H1 (cell line): ENCODE measurements at regions not wholly inside any gene's neighbourhood (a gene's known extent, or its start where the extent isn't known, plus 50 kb on each side); places are given as distances from the start of the nearest gene placed in this dataset.

Experiments
- CTCF ChIA-PET: fragments of 300-600 bp; sonication (Branson Sonifier 250); formaldehyde crosslinking; loops from one replicate; lab custom pipeline; 2021; ENCODE audit not compliant: partially characterized antibody; lab: Charles Lee
- POLR2A ChIA-PET: fragments of 300-600 bp; sonication (Branson Sonifier 250); formaldehyde crosslinking; loops from one replicate; lab custom pipeline; 2021; ENCODE audit warnings: inconsistent platforms; ENCODE audit not compliant: partially characterized antibody; lab: Charles Lee
- DNase-seq, 2 experiments: peaks; one replicate each; pipeline versions ENCODE4 v3.0.0 to v3.0.0-alpha.2; 2010 to 2022; ENCODE audit warnings: low spot score in 2 of 2, low read depth in 1 of 2, mixed read lengths in 1 of 2
- FAIRE-seq: peaks from 2 replicates; lab custom pipeline; 2011; peaks lifted over from hg19 to GRCh38; lab: Jason Lieb, UNC
- H2AFZ ChIP-seq: 2 replicates; pipeline ENCODE4 v1.8.1; 2012; ENCODE audit warnings: low read length, inconsistent platforms
- H2AK5ac ChIP-seq: 2 replicates; pipeline ENCODE4 v1.6.1; 2013; ENCODE audit warnings: low read depth, low read length
- H2BK120ac ChIP-seq: replicated peaks from 2 replicates; pipeline ENCODE3; 2013; ENCODE audit warnings: low read depth, low read length, inconsistent platforms
- H2BK12ac ChIP-seq: 2 replicates; pipeline ENCODE4 v1.6.1; 2013; ENCODE audit warnings: low read depth, low read length
- H2BK15ac ChIP-seq: 2 replicates; pipeline ENCODE4 v1.6.1; 2013; ENCODE audit warnings: low read length
- H2BK20ac ChIP-seq: 2 replicates; pipeline ENCODE4 v1.6.1; 2013; ENCODE audit warnings: low read length
- H2BK5ac ChIP-seq: 2 replicates; pipeline ENCODE4 v1.6.1; 2013; ENCODE audit warnings: low read depth, low read length
- H3K14ac ChIP-seq: 2 replicates; pipeline ENCODE4 v1.6.1; 2013; ENCODE audit warnings: inconsistent platforms; ENCODE audit not compliant: insufficient read length
- H3K18ac ChIP-seq: 2 replicates; pipeline ENCODE4 v1.6.1; 2013; ENCODE audit warnings: low read length; ENCODE audit errors: extremely low read depth
- H3K23ac ChIP-seq: 2 replicates; pipeline ENCODE4 v1.6.1; 2013; ENCODE audit warnings: inconsistent platforms; ENCODE audit not compliant: insufficient read length
- H3K23me2 ChIP-seq: 2 replicates; pipeline ENCODE4 v1.6.1; 2013; ENCODE audit warnings: low read depth, low read length
- H3K27ac ChIP-seq: 2 replicates; pipeline ENCODE4 v1.6.1; 2011; ENCODE audit warnings: low read depth, low read length, inconsistent platforms
- H3K27me3 ChIP-seq, 4 experiments: replicated peaks in 1 of 4; 1 replicate in 1 of 4; 2 replicates in 3 of 4; pipeline versions ENCODE4 v1.6.1 to v1.8.1; 2011 to 2013; ENCODE audit warnings: low read length in 3 of 4, mild to moderate bottlenecking in 3 of 4, inconsistent platforms in 2 of 4, mixed read lengths in 2 of 4, moderate library complexity in 1 of 4; ENCODE audit not compliant: control insufficient read depth in 3 of 4, insufficient read depth in 3 of 4; ENCODE audit errors: extremely low read depth in 1 of 4
- H3K36me3 ChIP-seq, 4 experiments: 2 replicates each; pipeline versions ENCODE4 v1.6.1 to v1.8.1; 2011 to 2013; ENCODE audit warnings: mild to moderate bottlenecking in 4 of 4, low read length in 3 of 4, moderate library complexity in 2 of 4, control low read depth in 1 of 4, inconsistent platforms in 1 of 4; ENCODE audit not compliant: insufficient read depth in 4 of 4, control insufficient read depth in 2 of 4
- H3K4ac ChIP-seq: replicated peaks from 2 replicates; pipeline ENCODE3; 2013; ENCODE audit warnings: low read length, low read depth, mixed read lengths, inconsistent platforms; ENCODE audit not compliant: insufficient read length
- H3K4me1 ChIP-seq, 4 experiments: replicated peaks in 1 of 4; 1 replicate in 1 of 4; 2 replicates in 3 of 4; pipeline versions ENCODE4 v1.6.1 to v1.8.1; 2011 to 2013; ENCODE audit warnings: low read length in 3 of 4, inconsistent platforms in 2 of 4, mixed read lengths in 1 of 4; ENCODE audit not compliant: insufficient read depth in 4 of 4, control insufficient read depth in 3 of 4
- H3K4me2 ChIP-seq, 2 experiments: 2 replicates each; pipeline versions ENCODE4 v1.6.1 to v1.8.1; 2011 to 2013; ENCODE audit warnings: low read depth in 2 of 2, low read length in 2 of 2, control low read depth in 1 of 2, inconsistent platforms in 1 of 2, mild to moderate bottlenecking in 1 of 2; ENCODE audit not compliant: insufficient read depth in 1 of 2
- H3K4me3 ChIP-seq, 4 experiments: fragments of 200-600, 300-600 bp in 1 of 4; sonication (generic), shearing (Covaris generic), sonication (Bioruptor Twin) in 1 of 4; 2 replicates each; pipeline versions ENCODE4 v1.5.1 to v1.8.1; 2011 to 2016; ENCODE audit warnings: low read length in 4 of 4, low read depth in 3 of 4, control low read depth in 2 of 4, inconsistent platforms in 2 of 4, mild to moderate bottlenecking in 2 of 4, mixed read lengths in 1 of 4, moderate library complexity in 1 of 4; ENCODE audit not compliant: insufficient read depth in 2 of 4; ENCODE audit errors: extremely low read depth in 1 of 4
- H3K56ac ChIP-seq: replicated peaks from 2 replicates; pipeline ENCODE3; 2013; ENCODE audit warnings: low read depth, mild to moderate bottlenecking, mixed read lengths, low read length, inconsistent platforms; ENCODE audit not compliant: insufficient read length
- H3K79me1 ChIP-seq: 2 replicates; pipeline ENCODE4 v1.6.1; 2013; ENCODE audit warnings: low read depth, low read length, control low read depth
- H3K79me2 ChIP-seq, 2 experiments: 2 replicates each; pipeline versions ENCODE4 v1.6.1 to v1.8.1; 2012 to 2013; ENCODE audit warnings: low read length in 2 of 2, mild to moderate bottlenecking in 2 of 2, inconsistent platforms in 1 of 2; ENCODE audit not compliant: insufficient read depth in 2 of 2, control insufficient read depth in 1 of 2
- H3K9ac ChIP-seq, 4 experiments: replicated peaks in 1 of 4; 1 replicate in 1 of 4; 2 replicates in 3 of 4; pipeline versions ENCODE4 v1.6.1 to v1.8.1; 2011 to 2013; ENCODE audit warnings: low read depth in 3 of 4, low read length in 3 of 4, control low read depth in 2 of 4, mild to moderate bottlenecking in 2 of 4, moderate library complexity in 2 of 4, inconsistent platforms in 1 of 4; ENCODE audit errors: extremely low read depth in 1 of 4
- H3K9me3 ChIP-seq, 2 experiments: 2 replicates each; pipeline versions ENCODE4 v1.6.1 to v1.8.1; 2012 to 2013; ENCODE audit warnings: mild to moderate bottlenecking in 2 of 2, moderate library complexity in 2 of 2, control low read depth in 1 of 2, inconsistent platforms in 1 of 2, low read depth in 1 of 2, low read length in 1 of 2, mixed read lengths in 1 of 2; ENCODE audit not compliant: insufficient read depth in 2 of 2
- H4K20me1 ChIP-seq, 2 experiments: replicated peaks in 1 of 2; 2 replicates each; pipeline versions ENCODE3 to v1.8.1; 2011 to 2013; ENCODE audit warnings: inconsistent platforms in 2 of 2, low read length in 2 of 2, mild to moderate bottlenecking in 1 of 2; ENCODE audit not compliant: insufficient read depth in 2 of 2, control insufficient read depth in 1 of 2
- H4K5ac ChIP-seq: 2 replicates; pipeline ENCODE4 v1.6.1; 2013; ENCODE audit warnings: low read length, low read depth, mixed read lengths, inconsistent platforms; ENCODE audit not compliant: insufficient read length
- H4K8ac ChIP-seq: 2 replicates; pipeline ENCODE4 v1.8.0; 2013; ENCODE audit warnings: mild to moderate bottlenecking, moderate library complexity, low read length, inconsistent platforms; ENCODE audit not compliant: insufficient read depth; ENCODE audit errors: extremely low read depth
- H4K91ac ChIP-seq: replicated peaks from 2 replicates; pipeline ENCODE3; 2013; ENCODE audit warnings: low read length, mixed read lengths, inconsistent platforms; ENCODE audit not compliant: insufficient read length
- EP300 ChIP-seq, 2 experiments: IDR thresholded peaks; 1 replicate in 1 of 2; 2 replicates in 1 of 2; pipeline ENCODE4 v1.6.1; 2011 to 2012; ENCODE audit warnings: low read depth in 2 of 2, low read length in 2 of 2, mild to moderate bottlenecking in 2 of 2, borderline replicate concordance in 1 of 2, inconsistent platforms in 1 of 2, moderate library complexity in 1 of 2
- EZH2 ChIP-seq: fragments of 200-600 bp; sonication (generic); IDR thresholded peaks from 2 replicates; pipeline ENCODE4 v1.7.1; 2012; ENCODE audit warnings: low read depth, mild to moderate bottlenecking, moderate library complexity, low read length, inconsistent platforms; ENCODE audit not compliant: severe bottlenecking
- RAD21 ChIP-seq, 2 experiments: IDR thresholded peaks in 1 of 2; conservative IDR thresholded peaks in 1 of 2; 2 replicates each; pipeline ENCODE4 v1.6.1; 2011; ENCODE audit warnings: low read depth in 2 of 2, low read length in 2 of 2, improper control_type of control experiment in 1 of 2, inconsistent platforms in 1 of 2, mild to moderate bottlenecking in 1 of 2, moderate library complexity in 1 of 2
- RBBP5 ChIP-seq: IDR thresholded peaks from 2 replicates; pipeline ENCODE4 v1.7.1; 2012; ENCODE audit warnings: low read depth, mild to moderate bottlenecking, inconsistent platforms, low read length, moderate library complexity, borderline replicate concordance
- RFX5 ChIP-seq: IDR thresholded peaks from 2 replicates; pipeline ENCODE4 v1.6.1; 2011; ENCODE audit warnings: low read depth, low read length, improper control_type of control experiment, borderline replicate concordance
- RNF2 ChIP-seq: fragments of 200-900, 300-1000 bp; sonication (generic); IDR thresholded peaks from 2 replicates; pipeline ENCODE4 v1.7.1; 2016; ENCODE audit warnings: borderline replicate concordance, low read depth, mild to moderate bottlenecking, antibody characterized with exemption, low read length; ENCODE audit not compliant: poor library complexity, severe bottlenecking; ENCODE audit errors: missing control alignments
- SIRT6 ChIP-seq: IDR thresholded peaks from one replicate; pipeline ENCODE4 v1.7.1; 2012; ENCODE audit warnings: low read length, inconsistent platforms
- SP1 ChIP-seq: IDR thresholded peaks from 2 replicates; pipeline ENCODE4 v1.6.1; 2011; ENCODE audit warnings: low read depth, low read length
- TCF12 ChIP-seq: IDR thresholded peaks from 2 replicates; pipeline ENCODE4 v1.6.1; 2011; ENCODE audit warnings: low read depth, mild to moderate bottlenecking, low read length
- WGBS, 2 experiments: shearing (Covaris generic) in 1 of 2; methylation state at CpG; one replicate each; pipeline versions ENCODE4 v1.1.6 to v1.1.7; 2013 to 2015; ENCODE audit warnings: low lambda C conversion rate in 2 of 2, mixed read lengths in 2 of 2, inconsistent platforms in 1 of 2, low coverage in 1 of 2, missing lambda C conversion rate in 1 of 2; ENCODE audit not compliant: insufficient replicate concordance in 2 of 2, insufficient coverage in 1 of 2, insufficient read length in 1 of 2; ENCODE audit errors: extremely low coverage in 1 of 2, missing lambda C conversion rate in 1 of 2; 5-methylcytosine and 5-hydroxymethylcytosine counted together
- TF ChIP-seq, protein P1 (sequence below), 3 experiments: IDR thresholded peaks; 1 replicate in 2 of 3; 2 replicates in 1 of 3; pipeline versions ENCODE4 v1.5.1 to v1.6.1; 2011; ENCODE audit warnings: low read length in 3 of 3, mild to moderate bottlenecking in 3 of 3, inconsistent platforms in 2 of 3, low read depth in 1 of 3, moderate library complexity in 1 of 3; ENCODE audit not compliant: insufficient read depth in 1 of 3; ENCODE audit errors: control extremely low read depth in 1 of 3

GRCh38 chr1:29489471-29489870 is 253.1 kb downstream of the PTPRU start:
- FAIRE-seq (no peak), DNase-seq (no peak)
- no peak overlapping the region for H2AFZ ChIP-seq
- H3K23ac ChIP-seq = no peak overlapping the region
- no peak overlapping the region for H3K14ac ChIP-seq
- H2BK120ac ChIP-seq = no peak overlapping the region
- no peak overlapping the region for H2AK5ac ChIP-seq
- CTCF ChIA-PET = interaction anchor here (0.7 to 1.2 kb wide), 5 partner anchors 10 to 218 kb away, joined by 3 read pairs; no protein-coding TSS in a partner anchor
- H3K23me2 ChIP-seq = no peaks in the 10 kb centered on the region
- no peak overlapping the region for H2BK12ac ChIP-seq
- H4K8ac ChIP-seq = no peak overlapping the region
- no peaks in the 10 kb centered on the region; the same call in 1 of the 2 replicates for H3K79me1 ChIP-seq
- H4K91ac ChIP-seq = no peak overlapping the region
- H3K18ac ChIP-seq = no peak overlapping the region
- no peak overlapping the region for H3K4me2 ChIP-seq
- POLR2A ChIA-PET = interaction anchor here (0.6 kb wide), 1 partner anchor 1886 kb away, joined by 3 read pairs; no protein-coding TSS in a partner anchor
- H3K4me3 ChIP-seq = no peak overlapping the region
- H3K9me3 ChIP-seq = peaks cover 0 to 3% of the 10 kb centered on the region in 2 experiments; a peak in 1 of 4 replicates
- no peak overlapping the region for H3K27ac ChIP-seq
- H4K20me1 ChIP-seq = no peaks in the 10 kb centered on the region
- no peak overlapping the region for H2BK5ac ChIP-seq
- no peaks in the 10 kb centered on the region for H3K36me3 ChIP-seq
- H3K56ac ChIP-seq = no peak overlapping the region
- H2BK20ac ChIP-seq = no peak overlapping the region
- no peaks in the 10 kb centered on the region for H3K79me2 ChIP-seq
- H2BK15ac ChIP-seq = no peak overlapping the region
- H4K5ac ChIP-seq = no peak overlapping the region
- no peaks in the 10 kb centered on the region; a peak in 2 of 7 replicates for H3K27me3 ChIP-seq
- H3K4ac ChIP-seq = no peak overlapping the region
- H3K4me1 ChIP-seq = peaks cover 0 to 3% (median 0%) of the 10 kb centered on the region in 4 experiments; a peak in 3 of 7 replicates
- WGBS, 2 experiments = 84% methylated on average over 5 of the region's 5 CpGs; no CpG with 5 or more reads in 1 of the 2 experiments
- H3K9ac ChIP-seq = no peak overlapping the region
- TF ChIP-seq SIRT6 (no peak), TCF12 (no peak), RNF2 (no peak), SP1 (no peak), EP300 (IDR thresholded peaks at IDR 0.05; ENCODE audit: borderline replicate concordance in 1 of 2, low read depth in 2 of 2, low read length in 2 of 2) (no peak), RBBP5 (no peak), RFX5 (no peak), EZH2 (no peak), RAD21 (IDR thresholded peaks at IDR 0.05 in 1 of 2, conservative IDR thresholded peaks at IDR 0.05 in 1 of 2; ENCODE audit: low read depth in 2 of 2, low read length in 2 of 2) (no peak)
- TF ChIP-seq, protein P1, sequence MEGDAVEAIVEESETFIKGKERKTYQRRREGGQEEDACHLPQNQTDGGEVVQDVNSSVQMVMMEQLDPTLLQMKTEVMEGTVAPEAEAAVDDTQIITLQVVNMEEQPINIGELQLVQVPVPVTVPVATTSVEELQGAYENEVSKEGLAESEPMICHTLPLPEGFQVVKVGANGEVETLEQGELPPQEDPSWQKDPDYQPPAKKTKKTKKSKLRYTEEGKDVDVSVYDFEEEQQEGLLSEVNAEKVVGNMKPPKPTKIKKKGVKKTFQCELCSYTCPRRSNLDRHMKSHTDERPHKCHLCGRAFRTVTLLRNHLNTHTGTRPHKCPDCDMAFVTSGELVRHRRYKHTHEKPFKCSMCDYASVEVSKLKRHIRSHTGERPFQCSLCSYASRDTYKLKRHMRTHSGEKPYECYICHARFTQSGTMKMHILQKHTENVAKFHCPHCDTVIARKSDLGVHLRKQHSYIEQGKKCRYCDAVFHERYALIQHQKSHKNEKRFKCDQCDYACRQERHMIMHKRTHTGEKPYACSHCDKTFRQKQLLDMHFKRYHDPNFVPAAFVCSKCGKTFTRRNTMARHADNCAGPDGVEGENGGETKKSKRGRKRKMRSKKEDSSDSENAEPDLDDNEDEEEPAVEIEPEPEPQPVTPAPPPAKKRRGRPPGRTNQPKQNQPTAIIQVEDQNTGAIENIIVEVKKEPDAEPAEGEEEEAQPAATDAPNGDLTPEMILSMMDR (IDR thresholded peaks at IDR 0.05; ENCODE audit: control extremely low read depth in 1 of 3, insufficient read depth in 1 of 3, low read depth in 1 of 3, low read length in 3 of 3) = no peak
